Keratinocyte (primary cell): ENCODE measurements at regions not wholly inside any gene's neighbourhood (a gene's known extent, or its start where the extent isn't known, plus 50 kb on each side); places are given as distances from the start of the nearest gene placed in this dataset.

ENCODE experiments used
- DNase-seq: peaks from one replicate; pipeline ENCODE4 v3.0.0-alpha.2; 2011; ENCODE audit warnings: low read depth, missing footprints, low spot score
- FAIRE-seq: peaks from 2 replicates; lab custom pipeline; 2011; peaks lifted over from hg19 to GRCh38; lab: Jason Lieb, UNC
- H2AFZ ChIP-seq: 2 replicates; pipeline ENCODE4 v1.6.0; 2012; ENCODE audit warnings: low read length, control low read depth, inconsistent platforms; ENCODE audit not compliant: control insufficient read depth
- H3K27ac ChIP-seq: 2 replicates; pipeline ENCODE4 v1.5.1; 2011; ENCODE audit warnings: low read length; ENCODE audit not compliant: control insufficient read depth, insufficient read depth
- H3K27me3 ChIP-seq: 3 replicates; pipeline ENCODE4 v1.6.0; 2011; ENCODE audit warnings: low read length; ENCODE audit not compliant: control insufficient read depth, insufficient read depth; ENCODE audit errors: extremely low read depth
- H3K36me3 ChIP-seq, 2 experiments: 2 replicates in 1 of 2; 3 replicates in 1 of 2; pipeline ENCODE4 v1.5.1; 2011; ENCODE audit warnings: low read length in 2 of 2, mild to moderate bottlenecking in 1 of 2; ENCODE audit not compliant: control insufficient read depth in 2 of 2, insufficient read depth in 2 of 2; ENCODE audit errors: extremely low read depth in 1 of 2
- H3K4me1 ChIP-seq: 3 replicates; pipeline ENCODE4 v1.5.1; 2011; ENCODE audit warnings: low read length; ENCODE audit not compliant: control insufficient read depth, insufficient read depth; ENCODE audit errors: extremely low read depth
- H3K4me2 ChIP-seq: 3 replicates; pipeline ENCODE4 v1.6.0; 2011; ENCODE audit warnings: low read depth, low read length; ENCODE audit not compliant: control insufficient read depth, insufficient read depth; ENCODE audit errors: extremely low read depth
- H3K4me3 ChIP-seq, 3 experiments: fragments of 200-600 bp in 1 of 3; sonication (generic) in 1 of 3; 2 replicates in 2 of 3; 3 replicates in 1 of 3; pipeline ENCODE4 v1.5.1; 2011 to 2016; ENCODE audit warnings: low read length in 3 of 3, mild to moderate bottlenecking in 3 of 3, control low read depth in 2 of 3, inconsistent platforms in 1 of 3, low read depth in 1 of 3, mixed read lengths in 1 of 3, mixed run types in 1 of 3, moderate library complexity in 1 of 3; ENCODE audit not compliant: control insufficient read depth in 2 of 3, insufficient read depth in 2 of 3; ENCODE audit errors: extremely low read depth in 1 of 3
- H3K79me2 ChIP-seq: 2 replicates; pipeline ENCODE4 v1.6.0; 2012; ENCODE audit warnings: low read length; ENCODE audit not compliant: control insufficient read depth, insufficient read depth
- H3K9ac ChIP-seq: 3 replicates; pipeline ENCODE4 v1.6.0; 2011; ENCODE audit warnings: low read length; ENCODE audit not compliant: control insufficient read depth, insufficient read depth; ENCODE audit errors: extremely low read depth
- H3K9me1 ChIP-seq: 3 replicates; pipeline ENCODE4 v1.6.0; 2011; ENCODE audit warnings: low read length; ENCODE audit not compliant: control insufficient read depth, insufficient read depth; ENCODE audit errors: extremely low read depth
- H3K9me3 ChIP-seq: 2 replicates; pipeline ENCODE4 v1.5.1; 2012; ENCODE audit warnings: low read depth, low read length; ENCODE audit not compliant: control insufficient read depth
- H4K20me1 ChIP-seq: 3 replicates; pipeline ENCODE4 v1.6.0; 2011; ENCODE audit warnings: low read length; ENCODE audit not compliant: control insufficient read depth, insufficient read depth; ENCODE audit errors: extremely low read depth
- EZH2 ChIP-seq: IDR thresholded peaks from one replicate; pipeline ENCODE4 v1.6.1; 2012; ENCODE audit warnings: inconsistent platforms, mild to moderate bottlenecking, low read length, moderate library complexity
- dilution Hi-C: fragments of 300-500 bp; cut with MboI; formaldehyde crosslinking; loops from one replicate; pipeline ENCODE4 v1.7.0; 2020; ENCODE audit warnings: low sequenced_read_pairs; ENCODE audit not compliant: extremely low pct_ligation_motif_present
- TF ChIP-seq, protein P1 (sequence below), 3 experiments: IDR thresholded peaks in 1 of 3; conservative IDR thresholded peaks in 1 of 3; optimal IDR thresholded peaks in 1 of 3; 2 replicates in 2 of 3; 3 replicates in 1 of 3; pipeline versions ENCODE3 to v1.5.1; 2011; ENCODE audit warnings: low read length in 3 of 3, mild to moderate bottlenecking in 3 of 3, moderate library complexity in 2 of 3, control low read depth in 1 of 3, inconsistent platforms in 1 of 3; ENCODE audit not compliant: insufficient read depth in 2 of 3; ENCODE audit errors: extremely low read depth in 1 of 3

DNA sequence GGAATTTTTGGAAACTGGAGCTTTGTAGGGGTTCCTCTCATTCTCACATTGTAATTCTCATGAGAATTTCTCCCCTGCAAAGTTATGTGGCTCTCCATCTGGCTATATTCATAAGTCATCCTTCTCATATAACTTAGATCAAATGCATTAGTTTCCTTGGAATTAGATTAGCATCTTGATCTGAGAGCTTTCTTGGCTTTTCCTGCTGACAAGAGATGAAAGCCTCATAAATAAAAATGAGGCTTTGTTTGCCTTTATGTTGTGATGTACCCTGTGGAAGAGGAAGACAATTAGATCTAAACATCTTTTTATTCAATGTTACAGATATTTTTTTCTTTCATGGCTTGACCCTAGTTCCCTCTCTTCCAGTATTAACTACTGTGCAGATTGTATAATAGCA, 165.4 kb upstream of the ZPLD1 start:
- Histone ChIP-seq H3K9ac (no peak overlapping the region), H3K9me3 (no peaks in the 10 kb centered on the region), H3K4me3 (no peak overlapping the region), H3K27ac (no peak overlapping the region), H3K79me2 (no peaks in the 10 kb centered on the region), H4K20me1 (no peaks in the 10 kb centered on the region), H3K4me1 (no peaks in the 10 kb centered on the region), H3K4me2 (no peak overlapping the region), H3K36me3 (no peaks in the 10 kb centered on the region), H3K9me1 (no peaks in the 10 kb centered on the region), H3K27me3 (no peaks in the 10 kb centered on the region), H2AFZ (no peak overlapping the region)
- FAIRE-seq (no peak), DNase-seq (no peak)
- TF ChIP-seq, protein P1, sequence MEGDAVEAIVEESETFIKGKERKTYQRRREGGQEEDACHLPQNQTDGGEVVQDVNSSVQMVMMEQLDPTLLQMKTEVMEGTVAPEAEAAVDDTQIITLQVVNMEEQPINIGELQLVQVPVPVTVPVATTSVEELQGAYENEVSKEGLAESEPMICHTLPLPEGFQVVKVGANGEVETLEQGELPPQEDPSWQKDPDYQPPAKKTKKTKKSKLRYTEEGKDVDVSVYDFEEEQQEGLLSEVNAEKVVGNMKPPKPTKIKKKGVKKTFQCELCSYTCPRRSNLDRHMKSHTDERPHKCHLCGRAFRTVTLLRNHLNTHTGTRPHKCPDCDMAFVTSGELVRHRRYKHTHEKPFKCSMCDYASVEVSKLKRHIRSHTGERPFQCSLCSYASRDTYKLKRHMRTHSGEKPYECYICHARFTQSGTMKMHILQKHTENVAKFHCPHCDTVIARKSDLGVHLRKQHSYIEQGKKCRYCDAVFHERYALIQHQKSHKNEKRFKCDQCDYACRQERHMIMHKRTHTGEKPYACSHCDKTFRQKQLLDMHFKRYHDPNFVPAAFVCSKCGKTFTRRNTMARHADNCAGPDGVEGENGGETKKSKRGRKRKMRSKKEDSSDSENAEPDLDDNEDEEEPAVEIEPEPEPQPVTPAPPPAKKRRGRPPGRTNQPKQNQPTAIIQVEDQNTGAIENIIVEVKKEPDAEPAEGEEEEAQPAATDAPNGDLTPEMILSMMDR (optimal IDR thresholded peaks at IDR 0.05 in 1 of 3, IDR thresholded peaks at IDR 0.05 in 1 of 3, conservative IDR thresholded peaks at IDR 0.05 in 1 of 3; ENCODE audit: extremely low read depth in 1 of 3, insufficient read depth in 2 of 3, low read length in 3 of 3), result no peak
- no peak for TF ChIP-seq EZH2
- dilution Hi-C loops, result no loop called here

DNA sequence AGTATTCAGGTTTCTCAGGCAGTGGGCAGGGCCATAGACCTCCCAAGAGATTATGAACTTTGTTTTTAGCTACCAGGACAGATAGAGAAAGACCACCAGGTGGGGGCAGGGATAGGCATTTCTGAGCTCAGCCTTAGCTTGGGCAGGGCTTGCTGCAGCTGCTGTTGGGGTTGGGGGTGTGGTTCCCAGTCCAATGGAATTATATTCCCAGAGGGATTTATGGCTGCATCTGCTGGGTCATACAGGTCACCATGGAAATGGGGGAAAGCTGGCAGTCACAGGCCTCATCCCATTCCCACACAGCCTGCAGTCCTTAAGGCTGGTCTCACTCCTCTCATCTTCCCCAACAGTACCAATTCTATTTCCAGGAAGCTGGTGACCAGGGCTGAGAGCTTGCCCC, 144.6 kb upstream of the ZPLD1 start:
- no peak for FAIRE-seq
- no peaks in the 10 kb centered on the region for H3K79me2 ChIP-seq

More for the DNA sequence above, 144.6 kb upstream of the ZPLD1 start:
- DNase-seq, result no peak
- Histone ChIP-seq H3K9me1 (no peaks in the 10 kb centered on the region), H3K27ac (no peak overlapping the region), H3K36me3 (no peaks in the 10 kb centered on the region), H4K20me1 (no peaks in the 10 kb centered on the region), H3K9me3 (no peaks in the 10 kb centered on the region), H3K4me3 (no peak overlapping the region), H2AFZ (no peak overlapping the region), H3K4me1 (no peaks in the 10 kb centered on the region), H3K27me3 (no peaks in the 10 kb centered on the region), H3K9ac (no peak overlapping the region), H3K4me2 (no peak overlapping the region)
- dilution Hi-C loops, result no loop called here
- TF ChIP-seq, protein P1 (optimal IDR thresholded peaks at IDR 0.05 in 1 of 3, IDR thresholded peaks at IDR 0.05 in 1 of 3, conservative IDR thresholded peaks at IDR 0.05 in 1 of 3; ENCODE audit: extremely low read depth in 1 of 3, insufficient read depth in 2 of 3, low read length in 3 of 3), result no peak
- no peak for TF ChIP-seq EZH2
